ENCODE measurements at regions not wholly inside any gene's neighbourhood (a gene's known extent, or its start where the extent isn't known, plus 50 kb on each side); places are given as distances from the start of the nearest gene placed in this dataset.

DNA sequence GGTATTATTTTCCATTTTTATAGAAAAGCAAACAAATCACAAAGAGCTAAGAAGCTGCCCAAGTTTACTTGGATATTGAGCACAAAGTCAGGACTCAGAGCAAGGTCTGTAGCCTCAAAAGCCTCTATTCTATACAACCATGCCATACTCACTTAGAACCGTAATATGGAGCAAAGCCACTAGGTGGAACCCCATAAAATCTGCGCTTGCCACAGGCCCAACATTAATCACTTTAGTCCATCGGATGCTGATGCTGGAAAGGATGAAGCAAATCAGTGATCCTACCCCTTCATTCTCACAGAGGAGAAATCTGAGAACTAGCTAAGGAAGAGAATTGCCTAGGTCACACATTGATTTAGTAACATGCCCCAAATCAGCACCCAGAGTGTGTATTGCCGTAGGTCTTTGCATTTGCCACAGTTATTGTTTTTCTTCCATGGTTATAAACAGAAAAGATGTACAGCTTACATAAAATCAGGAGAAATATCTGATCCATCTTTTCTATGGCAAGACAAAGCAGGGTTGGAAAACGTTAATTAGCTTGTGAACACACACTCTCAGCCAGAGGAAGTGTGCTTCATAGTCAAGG is 56.7 kb upstream of the RAB38 start:
- peak; percentile 10 for DNase-seq

DNA sequence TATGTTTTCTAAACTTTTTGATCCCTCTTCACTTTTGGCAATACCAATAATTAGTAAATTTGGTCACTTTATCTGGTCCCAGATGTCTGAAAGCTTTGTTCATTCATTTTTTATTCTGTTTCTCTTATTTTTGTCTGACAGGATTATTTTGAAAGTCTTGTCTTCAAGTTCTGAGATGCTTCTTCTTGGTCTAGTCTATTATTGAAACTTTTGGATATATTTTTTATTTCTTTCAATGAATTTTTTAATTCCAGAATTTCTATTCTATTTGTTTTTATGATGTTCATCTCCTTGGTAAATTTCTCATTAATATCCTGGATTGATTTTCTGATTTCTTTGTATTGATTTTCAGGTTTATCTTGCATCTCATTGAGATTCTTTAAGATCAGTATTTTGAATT is 54.1 kb upstream of the RAB38 start:
- no peak for DNase-seq

Data from NCI-H510A treated with DMSO at 0.1 percent for 48 hours (cell line).